Smooth muscle cell (in vitro differentiated cells): ENCODE measurements at regions not wholly inside any gene's neighbourhood (a gene's known extent, or its start where the extent isn't known, plus 50 kb on each side); places are given as distances from the start of the nearest gene placed in this dataset.

Source experiments
- DNase-seq: peaks from one replicate; lab custom pipeline; 2025; ENCODE audit not compliant: unreplicated experiment; lab: John Stamatoyannopoulos, UW
- H2AFZ ChIP-seq: fragments of 200-600 bp; sonication (generic); 2 replicates; pipeline ENCODE4 v1.6.0; 2016; ENCODE audit warnings: antibody characterized with exemption, low read depth, mild to moderate bottlenecking
- H3F3A ChIP-seq: fragments of 200-600 bp; sonication (generic); 2 replicates; pipeline ENCODE4 v1.6.0; 2017; ENCODE audit warnings: antibody characterized with exemption, low read depth
- H3K27ac ChIP-seq: fragments of 200-600 bp; sonication (generic); 2 replicates; pipeline ENCODE4 v1.5.1; 2016; ENCODE audit warnings: low read depth, mild to moderate bottlenecking
- H3K27me3 ChIP-seq: fragments of 200-600 bp; sonication (generic); 2 replicates; pipeline ENCODE4 v1.6.1; 2016; ENCODE audit warnings: low read depth, mild to moderate bottlenecking
- H3K36me3 ChIP-seq: fragments of 200-600 bp; sonication (generic); 2 replicates; pipeline ENCODE4 v1.5.1; 2016; ENCODE audit warnings: low read depth
- H3K4me1 ChIP-seq: fragments of 200-600 bp; sonication (generic); 2 replicates; pipeline ENCODE4 v1.5.1; 2016; ENCODE audit warnings: low read depth
- H3K4me2 ChIP-seq: fragments of 200-600 bp; sonication (generic); 2 replicates; pipeline ENCODE4 v1.6.0; 2016; ENCODE audit warnings: mild to moderate bottlenecking
- H3K4me3 ChIP-seq: fragments of 200-600 bp; sonication (generic); 2 replicates; pipeline ENCODE4 v1.5.1; 2016; ENCODE audit warnings: mild to moderate bottlenecking
- H3K79me2 ChIP-seq: fragments of 200-600 bp; sonication (generic); 2 replicates; pipeline ENCODE4 v1.6.0; 2016; ENCODE audit warnings: low read depth, mild to moderate bottlenecking
- H3K9ac ChIP-seq: fragments of 200-600 bp; sonication (generic); 2 replicates; pipeline ENCODE4 v1.6.0; 2016; ENCODE audit warnings: low read depth
- H3K9me3 ChIP-seq: fragments of 200-600 bp; sonication (generic); replicated peaks from 2 replicates; pipeline ENCODE4 v1.5.1; 2016; ENCODE audit warnings: low read depth
- H4K20me1 ChIP-seq: fragments of 200-600 bp; sonication (generic); 2 replicates; pipeline ENCODE4 v1.6.0; 2016; ENCODE audit warnings: low read depth
- CTCF ChIP-seq: fragments of 200-600 bp; sonication (generic); IDR thresholded peaks from 2 replicates; pipeline ENCODE4 v1.5.1; 2017; ENCODE audit warnings: borderline replicate concordance, mild to moderate bottlenecking, antibody characterized with exemption; ENCODE audit not compliant: insufficient read depth, poor library complexity, severe bottlenecking
- WGBS: methylation state at CpG from one replicate; pipeline ENCODE4 v1.1.7; 2016; ENCODE audit warnings: low lambda C conversion rate; 5-methylcytosine and 5-hydroxymethylcytosine counted together

GRCh38 chr12:86663716-86664115 lies 407.5 kb upstream of the MGAT4C start:
- no peaks in the 10 kb centered on the region for H3K4me1 ChIP-seq
- no peaks in the 10 kb centered on the region for H3F3A ChIP-seq
- no peaks in the 10 kb centered on the region for H3K79me2 ChIP-seq
- no peak for TF ChIP-seq CTCF
- no peak overlapping the region for H3K27ac ChIP-seq
- H2AFZ ChIP-seq: no peak overlapping the region
- H3K9ac ChIP-seq: no peak overlapping the region
- H3K36me3 ChIP-seq: no peaks in the 10 kb centered on the region
- no peak for DNase-seq
- H3K27me3 ChIP-seq: no peaks in the 10 kb centered on the region
- H3K9me3 ChIP-seq: no peaks in the 10 kb centered on the region
- no peak overlapping the region for H3K4me3 ChIP-seq
- H4K20me1 ChIP-seq: no peaks in the 10 kb centered on the region
- no peak overlapping the region for H3K4me2 ChIP-seq

DNA sequence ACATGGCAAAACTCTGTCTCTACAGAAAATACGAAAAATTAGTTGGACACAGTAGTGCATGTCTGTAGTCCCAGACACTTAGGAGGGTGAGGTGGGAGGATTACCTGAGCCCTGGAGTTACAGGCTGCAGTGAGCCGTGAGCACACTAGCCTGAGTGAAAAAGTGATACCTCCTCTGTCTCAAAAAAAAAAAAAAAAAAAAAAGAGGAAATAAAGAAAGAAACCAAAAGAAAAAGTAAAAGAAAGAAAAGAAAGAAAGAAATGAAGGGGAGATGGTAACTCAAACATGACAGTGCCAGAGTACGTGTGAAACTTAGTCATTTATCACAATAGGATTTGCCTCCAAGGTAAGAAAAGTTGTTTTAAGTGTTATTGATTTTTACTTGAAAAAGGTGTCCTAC lies 407.0 kb upstream of the MGAT4C start:
- no peak overlapping the region for H3K27ac ChIP-seq
- no peaks in the 10 kb centered on the region for H3K36me3 ChIP-seq
- TF ChIP-seq CTCF: no peak
- no peak overlapping the region for H2AFZ ChIP-seq
- no peaks in the 10 kb centered on the region for H3K9me3 ChIP-seq
- no peak for DNase-seq
- no peak overlapping the region for H3K4me2 ChIP-seq
- H4K20me1 ChIP-seq: no peaks in the 10 kb centered on the region
- H3K79me2 ChIP-seq: no peaks in the 10 kb centered on the region
- no peaks in the 10 kb centered on the region for H3K27me3 ChIP-seq
- no peak overlapping the region for H3K4me3 ChIP-seq
- WGBS: 93% methylated on average over 3 of the region's 3 CpGs
- H3F3A ChIP-seq: no peaks in the 10 kb centered on the region
- H3K4me1 ChIP-seq: no peaks in the 10 kb centered on the region
- no peak overlapping the region for H3K9ac ChIP-seq

GRCh38 chr12:86662464-86662863 lies 406.3 kb upstream of the MGAT4C start:
- Histone ChIP-seq H3K36me3 (no peaks in the 10 kb centered on the region), H3K4me1 (no peaks in the 10 kb centered on the region), H3K9ac (no peak overlapping the region), H4K20me1 (no peaks in the 10 kb centered on the region), H2AFZ (no peak overlapping the region), H3K9me3 (no peaks in the 10 kb centered on the region), H3K27ac (no peak overlapping the region), H3K4me2 (no peak overlapping the region), H3K27me3 (no peaks in the 10 kb centered on the region), H3K4me3 (no peak overlapping the region), H3F3A (no peaks in the 10 kb centered on the region), H3K79me2 (no peaks in the 10 kb centered on the region)
- WGBS: 73% methylated on average over 1 of the region's 1 CpG
- no peak for TF ChIP-seq CTCF
- no peak for DNase-seq

DNA sequence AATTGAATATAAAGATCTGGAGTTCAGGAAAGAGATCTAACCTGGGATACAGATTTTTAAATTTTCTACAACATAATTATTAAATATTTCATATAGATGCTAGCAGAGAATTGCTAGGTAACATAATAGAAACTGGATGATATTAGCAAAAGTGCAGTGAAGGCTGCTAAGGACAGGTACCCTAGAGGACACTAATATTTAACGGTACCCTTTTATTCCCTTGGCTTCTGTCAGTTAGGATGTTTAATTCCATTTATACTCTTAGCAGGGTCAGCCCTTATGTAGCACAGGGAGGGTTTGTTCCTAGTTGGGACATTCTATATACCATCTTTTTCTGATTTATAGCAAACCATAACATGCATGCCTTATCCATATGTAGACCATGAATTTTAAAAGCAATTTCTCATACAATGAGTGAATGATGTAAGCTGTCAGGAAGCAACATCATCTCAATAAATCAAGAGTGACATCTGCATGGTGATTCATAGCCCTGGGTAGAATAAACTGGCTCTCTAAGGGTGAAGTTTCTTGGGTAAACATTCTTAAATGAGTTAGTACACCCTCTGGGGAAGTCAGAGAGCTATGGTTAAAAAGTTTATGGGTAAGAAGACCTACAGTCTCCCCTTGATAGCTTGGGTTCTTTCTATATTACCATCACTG lies 404.4 kb upstream of the MGAT4C start:
- Histone ChIP-seq H3K9me3 (no peaks in the 10 kb centered on the region), H3K4me3 (no peak overlapping the region), H3K9ac (no peak overlapping the region), H4K20me1 (no peaks in the 10 kb centered on the region), H3K36me3 (no peaks in the 10 kb centered on the region), H3K27ac (no peak overlapping the region), H3K4me1 (no peaks in the 10 kb centered on the region), H3K4me2 (no peak overlapping the region), H3F3A (no peaks in the 10 kb centered on the region), H3K27me3 (no peaks in the 10 kb centered on the region), H2AFZ (peak overlapping the region; percentile 3), H3K79me2 (no peaks in the 10 kb centered on the region)
- no peak for TF ChIP-seq CTCF
- WGBS: 96% methylated on average over 1 of the region's 1 CpG
- DNase-seq: no peak
